H9 (cell line): ENCODE measurements at regions not wholly inside any gene's neighbourhood (a gene's known extent, or its start where the extent isn't known, plus 50 kb on each side); places are given as distances from the start of the nearest gene placed in this dataset.
"Not testable (repeated sequence)": the region's sequence is repeated elsewhere in the genome, so short reads cannot be mapped to it uniquely, and the experiment has no call there.

ENCODE experiments used
- DNase-seq: peaks from one replicate; pipeline ENCODE4 v3.0.0-alpha.2; 2017
- H2AFZ ChIP-seq: one replicate; pipeline ENCODE4 v1.6.1; 2013; ENCODE audit warnings: mild to moderate bottlenecking, low read length, control low read depth, moderate library complexity
- H2AK5ac ChIP-seq: 2 replicates; pipeline ENCODE4 v1.6.1; 2013; ENCODE audit warnings: low read length, control low read depth, mixed read lengths; ENCODE audit not compliant: insufficient read length
- H2BK120ac ChIP-seq: one replicate; pipeline ENCODE4 v1.6.1; 2013; ENCODE audit warnings: low read depth, mild to moderate bottlenecking, low read length, control low read depth, inconsistent platforms; ENCODE audit not compliant: poor library complexity, severe bottlenecking
- H2BK12ac ChIP-seq: 2 replicates; pipeline ENCODE4 v1.6.1; 2013; ENCODE audit warnings: low read length, control low read depth, mixed read lengths, low read depth; ENCODE audit not compliant: insufficient read length
- H2BK15ac ChIP-seq: 2 replicates; pipeline ENCODE4 v1.6.1; 2013; ENCODE audit warnings: low read depth, low read length, control low read depth
- H2BK20ac ChIP-seq: one replicate; pipeline ENCODE4 v1.6.1; 2013; ENCODE audit warnings: low read depth, mild to moderate bottlenecking, low read length, control low read depth, inconsistent platforms; ENCODE audit not compliant: poor library complexity, severe bottlenecking
- H2BK5ac ChIP-seq: 2 replicates; pipeline ENCODE4 v1.6.1; 2013; ENCODE audit warnings: low read length, control low read depth, mixed read lengths; ENCODE audit not compliant: insufficient read length
- H3K14ac ChIP-seq: 2 replicates; pipeline ENCODE4 v1.6.1; 2013; ENCODE audit warnings: low read length, control low read depth; ENCODE audit not compliant: insufficient read depth
- H3K18ac ChIP-seq: 2 replicates; pipeline ENCODE4 v1.6.1; 2013; ENCODE audit warnings: low read depth, mild to moderate bottlenecking, mixed read lengths, low read length, control low read depth; ENCODE audit not compliant: insufficient read length
- H3K23ac ChIP-seq: 2 replicates; pipeline ENCODE4 v1.6.1; 2013; ENCODE audit warnings: low read length, control low read depth, mixed read lengths, low read depth; ENCODE audit not compliant: insufficient read length
- H3K23me2 ChIP-seq: 2 replicates; pipeline ENCODE4 v1.6.1; 2013; ENCODE audit warnings: low read depth, mild to moderate bottlenecking, mixed read lengths, low read length, control low read depth; ENCODE audit not compliant: insufficient read length, poor library complexity, severe bottlenecking
- H3K27ac ChIP-seq: 2 replicates; pipeline ENCODE4 v1.5.1; 2013; ENCODE audit warnings: low read length, control low read depth, mixed read lengths, low read depth; ENCODE audit not compliant: insufficient read length
- H3K27me3 ChIP-seq: 2 replicates; pipeline ENCODE4 v1.6.1; 2013; ENCODE audit warnings: low read length, control low read depth, inconsistent platforms; ENCODE audit not compliant: insufficient read depth
- H3K4ac ChIP-seq: 2 replicates; pipeline ENCODE4 v1.6.1; 2013; ENCODE audit warnings: low read depth, mild to moderate bottlenecking, control low read depth, inconsistent platforms, low read length, moderate library complexity
- H3K4me1 ChIP-seq: 2 replicates; pipeline ENCODE4 v1.6.1; 2013; ENCODE audit warnings: low read length, control low read depth, inconsistent platforms; ENCODE audit not compliant: insufficient read depth
- H3K4me2 ChIP-seq: 2 replicates; pipeline ENCODE4 v1.6.1; 2013; ENCODE audit warnings: low read length, control low read depth, mixed read lengths; ENCODE audit not compliant: insufficient read length, insufficient read depth
- H3K56ac ChIP-seq: 2 replicates; pipeline ENCODE4 v1.6.1; 2013; ENCODE audit warnings: low read depth, mild to moderate bottlenecking, mixed read lengths, low read length, control low read depth; ENCODE audit not compliant: insufficient read length
- H3K79me1 ChIP-seq: 2 replicates; pipeline ENCODE4 v1.6.1; 2013; ENCODE audit warnings: low read depth, mild to moderate bottlenecking, moderate library complexity, low read length, control low read depth, inconsistent platforms; ENCODE audit not compliant: insufficient read depth, poor library complexity, severe bottlenecking
- H3K79me2 ChIP-seq: 2 replicates; pipeline ENCODE4 v1.6.1; 2013; ENCODE audit warnings: low read length, control low read depth, inconsistent platforms; ENCODE audit not compliant: insufficient read depth
- H3K9ac ChIP-seq: 2 replicates; pipeline ENCODE4 v1.6.1; 2013; ENCODE audit warnings: low read length, control low read depth, mixed read lengths; ENCODE audit not compliant: insufficient read length; ENCODE audit errors: extremely low read depth
- H3K9me3 ChIP-seq: one replicate; pipeline ENCODE4 v1.6.1; 2013; ENCODE audit warnings: low read depth, low read length, inconsistent platforms; ENCODE audit not compliant: control insufficient read depth
- H3T11ph ChIP-seq: one replicate; pipeline ENCODE4 v1.6.1; 2013; ENCODE audit warnings: mild to moderate bottlenecking, low read length, control low read depth, inconsistent platforms
- H4K20me1 ChIP-seq: one replicate; pipeline ENCODE4 v1.6.1; 2013; ENCODE audit not compliant: control insufficient read depth, insufficient read length, insufficient read depth
- H4K5ac ChIP-seq: 2 replicates; pipeline ENCODE4 v1.6.1; 2013; ENCODE audit warnings: low read depth, mild to moderate bottlenecking, mixed read lengths, low read length, control low read depth; ENCODE audit not compliant: insufficient read length
- H4K8ac ChIP-seq: replicated peaks from 2 replicates; pipeline ENCODE4 v1.6.1; 2013; ENCODE audit warnings: low read length, control low read depth, mixed read lengths, low read depth; ENCODE audit not compliant: insufficient read length
- H4K91ac ChIP-seq: 2 replicates; pipeline ENCODE4 v1.6.1; 2013; ENCODE audit warnings: low read depth, mild to moderate bottlenecking, moderate library complexity, mixed read lengths, low read length, control low read depth; ENCODE audit not compliant: insufficient read length
- H3K27ac Mint-ChIP-seq, 3 experiments: 2 replicates in 2 of 3; 3 replicates in 1 of 3; pipeline ENCODE4 v1.8.0; 2020 to 2021; ENCODE audit warnings: mixed read lengths in 3 of 3, mild to moderate bottlenecking in 1 of 3, moderate library complexity in 1 of 3
- H3K27me3 Mint-ChIP-seq: 2 replicates; pipeline ENCODE4 v1.8.0; 2021; ENCODE audit warnings: low read depth, mild to moderate bottlenecking, moderate library complexity, mixed read lengths
- H3K36me3 Mint-ChIP-seq, 3 experiments: 2 replicates in 2 of 3; 3 replicates in 1 of 3; pipeline ENCODE4 v1.8.0; 2020 to 2021; ENCODE audit warnings: low read depth in 3 of 3, mixed read lengths in 3 of 3; ENCODE audit not compliant: insufficient read depth in 1 of 3
- H3K4me1 Mint-ChIP-seq, 2 experiments: 2 replicates each; pipeline ENCODE4 v1.8.0; 2020; ENCODE audit warnings: mixed read lengths in 2 of 2
- H3K4me3 Mint-ChIP-seq, 2 experiments: 2 replicates in 1 of 2; 3 replicates in 1 of 2; pipeline ENCODE4 v1.8.0; 2020 to 2021; ENCODE audit warnings: mild to moderate bottlenecking in 2 of 2, mixed read lengths in 2 of 2, moderate library complexity in 1 of 2
- H3K9me3 Mint-ChIP-seq, 2 experiments: 2 replicates in 1 of 2; 3 replicates in 1 of 2; pipeline ENCODE4 v1.8.0; 2020; ENCODE audit warnings: mild to moderate bottlenecking in 2 of 2, mixed read lengths in 2 of 2, moderate library complexity in 1 of 2
- WGBS: extraction: QIAGEN DNeasy Blood & Tissue Kit; methylation state at CpG from one replicate; pipeline ENCODE4 v1.1.7; 2013; ENCODE audit warnings: missing lambda C conversion rate, low lambda C conversion rate, mixed read lengths; ENCODE audit not compliant: insufficient read length; ENCODE audit errors: extremely low coverage; 5-methylcytosine and 5-hydroxymethylcytosine counted together

GRCh38 chr9:79103257-79103656 lies 468.5 kb upstream of the TLE4 start:
- H3K18ac ChIP-seq, H3K79me2 ChIP-seq, H2BK5ac ChIP-seq, H3K27me3 Mint-ChIP-seq, DNase-seq, H3K4me2 ChIP-seq, H2AFZ ChIP-seq, H3K79me1 ChIP-seq, H3K56ac ChIP-seq, H2AK5ac ChIP-seq, H3K27ac ChIP-seq, H2BK120ac ChIP-seq, H4K20me1 ChIP-seq, H3K27me3 ChIP-seq, H3K23ac ChIP-seq, H3K4me1 ChIP-seq, H3K23me2 ChIP-seq, H3T11ph ChIP-seq, H2BK12ac ChIP-seq, H3K14ac ChIP-seq, H3K9me3 ChIP-seq, H4K8ac ChIP-seq, H3K4me1 Mint-ChIP-seq, H4K5ac ChIP-seq, H3K4ac ChIP-seq, H2BK15ac ChIP-seq, H2BK20ac ChIP-seq, H4K91ac ChIP-seq, H3K4me3 Mint-ChIP-seq, H3K9ac ChIP-seq, H3K27ac Mint-ChIP-seq: not testable (repeated sequence)
- peaks cover 7 to 17% (median 7%) of the 10 kb centered on the region in 3 experiments for H3K36me3 Mint-ChIP-seq
- no CpG with 5 or more reads among the region's 17 CpGs for WGBS
- H3K9me3 Mint-ChIP-seq, result peaks cover 16 to 29% of the 10 kb centered on the region in 2 experiments
